ENCODE measurements at regions not wholly inside any gene's neighbourhood (a gene's known extent, or its start where the extent isn't known, plus 50 kb on each side); places are given as distances from the start of the nearest gene placed in this dataset.

- Histone ChIP-seq H3K4me3 (ENCODE audit: low read depth, low read length) (no peak overlapping the region), H3K27ac (no peak overlapping the region), H3K27me3 (replicated peaks) (no peaks in the 10 kb centered on the region), H3K36me3 (replicated peaks) (no peaks in the 10 kb centered on the region)
- in situ Hi-C loops (cut with HindIII; ENCODE audit: low pct_ligation_motif_present, low sequenced_read_pairs): no loop called here
- TF ChIP-seq, protein P1, sequence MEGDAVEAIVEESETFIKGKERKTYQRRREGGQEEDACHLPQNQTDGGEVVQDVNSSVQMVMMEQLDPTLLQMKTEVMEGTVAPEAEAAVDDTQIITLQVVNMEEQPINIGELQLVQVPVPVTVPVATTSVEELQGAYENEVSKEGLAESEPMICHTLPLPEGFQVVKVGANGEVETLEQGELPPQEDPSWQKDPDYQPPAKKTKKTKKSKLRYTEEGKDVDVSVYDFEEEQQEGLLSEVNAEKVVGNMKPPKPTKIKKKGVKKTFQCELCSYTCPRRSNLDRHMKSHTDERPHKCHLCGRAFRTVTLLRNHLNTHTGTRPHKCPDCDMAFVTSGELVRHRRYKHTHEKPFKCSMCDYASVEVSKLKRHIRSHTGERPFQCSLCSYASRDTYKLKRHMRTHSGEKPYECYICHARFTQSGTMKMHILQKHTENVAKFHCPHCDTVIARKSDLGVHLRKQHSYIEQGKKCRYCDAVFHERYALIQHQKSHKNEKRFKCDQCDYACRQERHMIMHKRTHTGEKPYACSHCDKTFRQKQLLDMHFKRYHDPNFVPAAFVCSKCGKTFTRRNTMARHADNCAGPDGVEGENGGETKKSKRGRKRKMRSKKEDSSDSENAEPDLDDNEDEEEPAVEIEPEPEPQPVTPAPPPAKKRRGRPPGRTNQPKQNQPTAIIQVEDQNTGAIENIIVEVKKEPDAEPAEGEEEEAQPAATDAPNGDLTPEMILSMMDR (IDR thresholded peaks at IDR 0.05; ENCODE audit: low read depth, low read length, missing control alignments): no peak
- no peak for DNase-seq
Measured at GRCh38 chr18:10391506-10391905, 62.9 kb upstream of the APCDD1 start.

- H3K27me3 ChIP-seq (replicated peaks): peaks cover 3% of the 10 kb centered on the region
- in situ Hi-C loops (cut with HindIII; ENCODE audit: low pct_ligation_motif_present, low sequenced_read_pairs): no loop called here
- no peaks in the 10 kb centered on the region for H3K36me3 ChIP-seq (replicated peaks)
- TF ChIP-seq, protein P1 (IDR thresholded peaks at IDR 0.05; ENCODE audit: low read depth, low read length, missing control alignments): no peak
- DNase-seq: no peak
- H3K4me3 ChIP-seq (ENCODE audit: low read depth, low read length): no peak overlapping the region
- H3K27ac ChIP-seq: no peak overlapping the region
Measured at GRCh38 chr18:10397004-10397403, 57.4 kb upstream of the APCDD1 start.

DNA sequence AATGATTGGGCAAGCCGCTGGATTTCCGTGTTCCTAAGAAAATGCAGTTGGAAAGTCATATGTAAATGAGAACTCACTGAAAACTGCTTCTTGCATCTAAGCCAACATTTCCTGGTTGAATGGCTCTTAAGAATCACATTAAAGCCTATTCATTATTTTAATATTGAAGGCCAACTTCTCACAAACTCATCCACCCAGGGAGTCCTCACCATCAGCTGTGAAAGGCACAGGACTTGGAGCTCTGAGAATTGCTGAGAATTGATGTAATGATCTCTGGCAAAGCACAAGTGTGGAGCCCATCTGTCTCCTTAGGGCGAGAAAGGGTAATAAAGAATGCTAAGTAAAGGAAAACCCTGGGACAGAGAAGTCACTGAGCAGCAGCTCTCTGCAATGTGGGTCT is 55.9 kb upstream of the APCDD1 start:
- Histone ChIP-seq H3K4me3 (ENCODE audit: low read depth, low read length) (no peak overlapping the region), H3K36me3 (replicated peaks) (no peaks in the 10 kb centered on the region), H3K27ac (no peak overlapping the region), H3K27me3 (replicated peaks) (peaks cover 3% of the 10 kb centered on the region)
- in situ Hi-C loops (cut with HindIII; ENCODE audit: low pct_ligation_motif_present, low sequenced_read_pairs): no loop called here
- no peak for DNase-seq
- TF ChIP-seq, protein P1 (IDR thresholded peaks at IDR 0.05; ENCODE audit: low read depth, low read length, missing control alignments): no peak

DNA sequence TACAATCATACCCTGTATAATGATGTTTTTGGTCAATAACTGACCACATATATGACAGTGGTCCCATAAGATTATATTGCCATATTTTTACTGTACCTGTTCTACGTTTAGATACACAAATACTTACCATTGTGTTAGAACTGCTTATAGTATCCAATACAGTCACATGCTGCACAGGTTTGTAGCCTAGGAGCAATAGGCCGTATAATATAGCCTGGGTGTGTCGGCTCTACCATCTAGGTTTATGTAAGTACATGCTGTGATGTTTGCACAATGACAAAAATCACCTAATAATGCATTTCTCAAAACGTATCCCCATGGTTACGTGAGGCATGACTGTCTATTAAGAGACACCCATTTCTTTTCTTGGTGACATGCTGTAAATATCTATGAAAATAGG is 55.0 kb upstream of the APCDD1 start:
- no peak for DNase-seq
- Histone ChIP-seq H3K27me3 (replicated peaks) (peaks cover 3% of the 10 kb centered on the region), H3K4me3 (ENCODE audit: low read depth, low read length) (no peak overlapping the region), H3K27ac (no peak overlapping the region), H3K36me3 (replicated peaks) (no peaks in the 10 kb centered on the region)
- TF ChIP-seq, protein P1 (IDR thresholded peaks at IDR 0.05; ENCODE audit: low read depth, low read length, missing control alignments): no peak
- in situ Hi-C loops (cut with HindIII; ENCODE audit: low pct_ligation_motif_present, low sequenced_read_pairs): no loop called here

GRCh38 chr18:10400534-10401307 is 53.7 kb upstream of the APCDD1 start:
- Histone ChIP-seq H3K4me3 (ENCODE audit: low read depth, low read length) (no peak overlapping the region), H3K27me3 (replicated peaks) (peaks cover 5% of the 10 kb centered on the region), H3K36me3 (replicated peaks) (no peaks in the 10 kb centered on the region), H3K27ac (no peak overlapping the region)
- in situ Hi-C loops (cut with HindIII; ENCODE audit: low pct_ligation_motif_present, low sequenced_read_pairs): no loop called here
- no peak for DNase-seq
- TF ChIP-seq, protein P1 (IDR thresholded peaks at IDR 0.05; ENCODE audit: low read depth, low read length, missing control alignments): no peak

DNA sequence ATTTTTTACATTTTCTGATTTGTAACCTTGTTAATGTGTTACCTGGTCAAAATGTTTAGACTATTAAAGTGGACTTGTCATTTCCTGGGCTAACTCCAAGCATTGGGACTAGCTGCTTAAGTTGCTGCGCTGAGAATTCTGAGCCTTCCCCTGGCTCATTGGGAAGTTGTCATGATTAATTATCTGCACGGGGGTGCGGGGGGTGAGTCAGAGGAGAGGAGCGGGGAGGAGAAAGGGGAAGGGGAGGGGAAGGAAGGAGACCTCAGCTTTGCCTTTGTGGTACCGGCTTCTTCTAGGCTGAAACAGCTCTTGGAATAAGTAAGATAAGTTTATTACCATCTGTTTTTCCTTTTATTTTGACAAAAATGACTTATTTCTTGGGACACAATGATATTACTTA is 52.9 kb upstream of the APCDD1 start:
- in situ Hi-C loops (cut with HindIII; ENCODE audit: low pct_ligation_motif_present, low sequenced_read_pairs): no loop called here
- Histone ChIP-seq H3K27ac (no peak overlapping the region), H3K27me3 (replicated peaks) (peaks cover 11% of the 10 kb centered on the region), H3K36me3 (replicated peaks) (no peaks in the 10 kb centered on the region), H3K4me3 (ENCODE audit: low read depth, low read length) (no peak overlapping the region)
- TF ChIP-seq, protein P1 (IDR thresholded peaks at IDR 0.05; ENCODE audit: low read depth, low read length, missing control alignments): no peak
- no peak for DNase-seq

All from brain microvascular endothelial cell (primary cell).